K562 (cell line): ENCODE measurements at regions not wholly inside any gene's neighbourhood (a gene's known extent, or its start where the extent isn't known, plus 50 kb on each side); places are given as distances from the start of the nearest gene placed in this dataset.

Source experiments
- NR3C1 ChIP-seq: sonication (generic); formaldehyde crosslinking; IDR thresholded peaks from 2 replicates; pipeline ENCODE4 v1.8.1; 2022; ENCODE audit warnings: missing genetic modification reagents
- TF ChIP-seq, protein P1 (sequence below): fragments of 150-350 bp; IDR thresholded peaks from 2 replicates; pipeline ENCODE4 v1.6.1; 2014; ENCODE audit warnings: low read depth, mild to moderate bottlenecking, low read length, borderline replicate concordance

DNA sequence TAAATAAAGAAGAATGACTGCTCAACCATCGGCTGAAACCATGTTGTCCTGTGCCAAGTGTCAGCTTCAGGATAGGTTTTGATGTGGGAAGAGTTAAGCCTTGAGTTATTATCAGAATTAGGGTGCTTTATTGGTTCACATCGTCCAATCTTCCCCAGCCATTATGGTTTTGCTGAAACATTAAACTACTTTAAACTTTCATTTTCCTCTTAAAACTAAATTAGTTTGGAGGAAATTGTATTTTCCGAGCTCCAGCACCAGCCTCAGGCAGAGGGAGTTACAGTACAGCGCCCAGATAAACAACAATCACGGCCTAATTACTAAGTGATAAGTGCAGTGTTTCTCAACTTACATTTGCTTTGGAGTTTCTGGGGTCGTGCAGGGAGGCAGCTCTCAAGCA lies 80.2 kb downstream of the TMEM114 start:
- TF ChIP-seq, protein P1, sequence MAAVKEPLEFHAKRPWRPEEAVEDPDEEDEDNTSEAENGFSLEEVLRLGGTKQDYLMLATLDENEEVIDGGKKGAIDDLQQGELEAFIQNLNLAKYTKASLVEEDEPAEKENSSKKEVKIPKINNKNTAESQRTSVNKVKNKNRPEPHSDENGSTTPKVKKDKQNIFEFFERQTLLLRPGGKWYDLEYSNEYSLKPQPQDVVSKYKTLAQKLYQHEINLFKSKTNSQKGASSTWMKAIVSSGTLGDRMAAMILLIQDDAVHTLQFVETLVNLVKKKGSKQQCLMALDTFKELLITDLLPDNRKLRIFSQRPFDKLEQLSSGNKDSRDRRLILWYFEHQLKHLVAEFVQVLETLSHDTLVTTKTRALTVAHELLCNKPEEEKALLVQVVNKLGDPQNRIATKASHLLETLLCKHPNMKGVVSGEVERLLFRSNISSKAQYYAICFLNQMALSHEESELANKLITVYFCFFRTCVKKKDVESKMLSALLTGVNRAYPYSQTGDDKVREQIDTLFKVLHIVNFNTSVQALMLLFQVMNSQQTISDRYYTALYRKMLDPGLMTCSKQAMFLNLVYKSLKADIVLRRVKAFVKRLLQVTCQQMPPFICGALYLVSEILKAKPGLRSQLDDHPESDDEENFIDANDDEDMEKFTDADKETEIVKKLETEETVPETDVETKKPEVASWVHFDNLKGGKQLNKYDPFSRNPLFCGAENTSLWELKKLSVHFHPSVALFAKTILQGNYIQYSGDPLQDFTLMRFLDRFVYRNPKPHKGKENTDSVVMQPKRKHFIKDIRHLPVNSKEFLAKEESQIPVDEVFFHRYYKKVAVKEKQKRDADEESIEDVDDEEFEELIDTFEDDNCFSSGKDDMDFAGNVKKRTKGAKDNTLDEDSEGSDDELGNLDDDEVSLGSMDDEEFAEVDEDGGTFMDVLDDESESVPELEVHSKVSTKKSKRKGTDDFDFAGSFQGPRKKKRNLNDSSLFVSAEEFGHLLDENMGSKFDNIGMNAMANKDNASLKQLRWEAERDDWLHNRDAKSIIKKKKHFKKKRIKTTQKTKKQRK: no peak
- TF ChIP-seq NR3C1 (CRISPR knock-in tag): no peak
